PC-9 (cell line): ENCODE measurements at regions not wholly inside any gene's neighbourhood (a gene's known extent, or its start where the extent isn't known, plus 50 kb on each side); places are given as distances from the start of the nearest gene placed in this dataset.

Experiments
- BruUV-seq: library from RNA; stranded (reverse); fragments of 400-500 nt; replicated peaks from 2 replicates; lab custom pipeline; 2021; lab: Mats Ljungman, UMichigan
- CTCF ChIA-PET: fragments of 300-600 bp; sonication (Branson Sonifier 250); formaldehyde crosslinking; loops from one replicate; lab custom pipeline; 2022; ENCODE audit warnings: antibody characterized with exemption; lab: Charles Lee
- POLR2A ChIA-PET: fragments of 300-600 bp; sonication (Branson Sonifier 250); formaldehyde crosslinking; loops from one replicate; lab custom pipeline; 2022; ENCODE audit warnings: antibody characterized with exemption; ENCODE audit not compliant: unreplicated experiment; lab: Charles Lee
- DNase-seq, 2 experiments: peaks; one replicate each; pipeline versions ENCODE4 v3.0.0 to v3.0.0-alpha.2; 2015 to 2022; ENCODE audit warnings: mixed read lengths in 1 of 2
- H2AFZ ChIP-seq: fragments of 200-600 bp; sonication (generic); 2 replicates; pipeline ENCODE4 v1.8.1; 2017; ENCODE audit warnings: antibody characterized with exemption
- H3F3A ChIP-seq: fragments of 200-600 bp; sonication (generic); 2 replicates; pipeline ENCODE4 v1.8.1; 2017; ENCODE audit warnings: antibody characterized with exemption, mild to moderate bottlenecking, low read depth; ENCODE audit not compliant: insufficient read depth
- H3K27ac ChIP-seq: fragments of 200-600 bp; sonication (generic); 2 replicates; pipeline ENCODE4 v1.6.1; 2016; ENCODE audit warnings: mixed run types
- H3K27me3 ChIP-seq: fragments of 200-600 bp; sonication (generic); 2 replicates; pipeline ENCODE4 v1.6.1; 2016; ENCODE audit warnings: low read depth, mixed run types; ENCODE audit not compliant: insufficient read depth
- H3K36me3 ChIP-seq: fragments of 200-600 bp; sonication (generic); 2 replicates; pipeline ENCODE4 v1.6.1; 2016; ENCODE audit warnings: low read depth, mixed run types
- H3K4me1 ChIP-seq: fragments of 200-600 bp; sonication (generic); replicated peaks from 2 replicates; pipeline ENCODE4 v1.6.1; 2016; ENCODE audit warnings: mixed run types; ENCODE audit not compliant: insufficient read depth
- H3K4me2 ChIP-seq: fragments of 200-600 bp; sonication (generic); 2 replicates; pipeline ENCODE4 v1.6.1; 2017; ENCODE audit warnings: mixed run types
- H3K4me3 ChIP-seq: fragments of 200-600 bp; sonication (generic); 2 replicates; pipeline ENCODE4 v1.6.1; 2016; ENCODE audit warnings: mixed run types
- H3K79me2 ChIP-seq: fragments of 200-600 bp; sonication (generic); 2 replicates; pipeline ENCODE4 v1.6.1; 2017; ENCODE audit warnings: low read depth, mixed run types
- H3K9me2 ChIP-seq: fragments of 200-600 bp; sonication (generic); 2 replicates; pipeline ENCODE4 v1.8.1; 2017; ENCODE audit warnings: mild to moderate bottlenecking; ENCODE audit not compliant: insufficient read depth
- H3K9me3 ChIP-seq: fragments of 200-600 bp; sonication (generic); 2 replicates; pipeline ENCODE4 v1.8.1; 2016; ENCODE audit warnings: low read depth; ENCODE audit not compliant: insufficient read depth
- H4K20me1 ChIP-seq: fragments of 200-600 bp; sonication (generic); 2 replicates; pipeline ENCODE4 v1.8.1; 2017; ENCODE audit not compliant: insufficient read depth
- EZH2 ChIP-seq: fragments of 200-600 bp; sonication (generic); IDR thresholded peaks from 2 replicates; pipeline ENCODE4 v1.8.0; 2017; ENCODE audit warnings: antibody characterized with exemption, low read depth
- intact Hi-C: fragments of 100-400 bp; cut with micrococcal nuclease; formaldehyde crosslinking; loops from one replicate; pipeline ENCODE4 v1.10.0; 2022; ENCODE audit not compliant: unreplicated experiment
- TF ChIP-seq, protein P1 (sequence below): fragments of 200-600 bp; sonication (generic); conservative IDR thresholded peaks from 2 replicates; pipeline ENCODE4 v1.6.1; 2017; ENCODE audit warnings: mixed run types, antibody characterized with exemption, mild to moderate bottlenecking, moderate library complexity

DNA sequence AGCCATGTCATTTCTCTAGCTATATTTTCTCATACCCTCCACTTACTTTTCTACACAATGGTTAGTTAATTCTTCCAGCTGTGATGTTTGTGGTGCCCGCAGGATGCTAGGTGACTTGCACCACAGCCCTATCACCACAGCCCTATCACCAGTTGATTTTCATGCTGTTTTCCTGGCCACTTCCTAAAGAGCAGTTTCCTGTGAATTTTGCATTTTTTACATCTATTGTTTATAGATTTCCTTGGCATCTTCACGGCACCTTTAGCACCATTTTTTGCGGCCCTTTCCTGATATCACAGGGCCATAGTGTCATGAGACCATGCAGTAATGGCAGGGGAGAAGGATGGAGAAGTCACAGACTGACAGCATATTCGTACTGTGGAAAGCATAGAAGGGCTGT is 132.9 kb upstream of the PRICKLE2 start:
- Histone ChIP-seq H4K20me1 (no peaks in the 10 kb centered on the region), H2AFZ (no peak overlapping the region), H3K4me1 (peaks cover 18% of the 10 kb centered on the region), H3K4me3 (no peak overlapping the region), H3K79me2 (no peaks in the 10 kb centered on the region), H3K36me3 (no peaks in the 10 kb centered on the region), H3K9me3 (no peaks in the 10 kb centered on the region), H3F3A (no peaks in the 10 kb centered on the region), H3K27me3 (no peaks in the 10 kb centered on the region), H3K9me2 (no peaks in the 10 kb centered on the region), H3K4me2 (no peak overlapping the region), H3K27ac (no peak overlapping the region)
- CTCF ChIA-PET = no interaction called here
- intact Hi-C loops = no loop called here
- POLR2A ChIA-PET = no interaction called here
- DNase-seq = no peak
- no TSS peak for BruUV-seq
- TF ChIP-seq, protein P1, sequence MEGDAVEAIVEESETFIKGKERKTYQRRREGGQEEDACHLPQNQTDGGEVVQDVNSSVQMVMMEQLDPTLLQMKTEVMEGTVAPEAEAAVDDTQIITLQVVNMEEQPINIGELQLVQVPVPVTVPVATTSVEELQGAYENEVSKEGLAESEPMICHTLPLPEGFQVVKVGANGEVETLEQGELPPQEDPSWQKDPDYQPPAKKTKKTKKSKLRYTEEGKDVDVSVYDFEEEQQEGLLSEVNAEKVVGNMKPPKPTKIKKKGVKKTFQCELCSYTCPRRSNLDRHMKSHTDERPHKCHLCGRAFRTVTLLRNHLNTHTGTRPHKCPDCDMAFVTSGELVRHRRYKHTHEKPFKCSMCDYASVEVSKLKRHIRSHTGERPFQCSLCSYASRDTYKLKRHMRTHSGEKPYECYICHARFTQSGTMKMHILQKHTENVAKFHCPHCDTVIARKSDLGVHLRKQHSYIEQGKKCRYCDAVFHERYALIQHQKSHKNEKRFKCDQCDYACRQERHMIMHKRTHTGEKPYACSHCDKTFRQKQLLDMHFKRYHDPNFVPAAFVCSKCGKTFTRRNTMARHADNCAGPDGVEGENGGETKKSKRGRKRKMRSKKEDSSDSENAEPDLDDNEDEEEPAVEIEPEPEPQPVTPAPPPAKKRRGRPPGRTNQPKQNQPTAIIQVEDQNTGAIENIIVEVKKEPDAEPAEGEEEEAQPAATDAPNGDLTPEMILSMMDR = no peak
- no peak for TF ChIP-seq EZH2

DNA sequence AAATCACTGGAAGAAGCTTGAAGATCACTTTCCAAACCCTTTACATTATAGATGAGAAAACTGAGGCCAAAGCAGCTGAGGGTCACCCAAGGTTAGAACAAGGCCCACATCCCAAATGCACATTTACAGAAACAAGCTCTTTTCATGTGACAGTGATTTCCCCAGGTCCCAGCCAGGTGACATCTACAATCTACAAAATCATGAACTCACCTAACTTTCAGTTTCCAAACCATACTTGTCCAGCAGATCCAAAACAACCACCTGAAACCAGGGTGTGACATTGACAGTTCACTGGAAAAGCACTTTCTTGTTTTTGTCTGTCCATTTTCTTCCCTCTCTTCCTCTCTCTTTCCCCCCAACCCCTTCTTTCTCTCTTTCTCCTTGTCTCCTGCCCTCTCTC is 132.2 kb upstream of the PRICKLE2 start:
- H3K4me2 ChIP-seq = no peak overlapping the region
- no peaks in the 10 kb centered on the region for H4K20me1 ChIP-seq
- TF ChIP-seq, protein P1 = no peak
- no peak for TF ChIP-seq EZH2
- H3K36me3 ChIP-seq = no peaks in the 10 kb centered on the region
- no peak overlapping the region for H2AFZ ChIP-seq
- H3K4me3 ChIP-seq = no peak overlapping the region
- no peaks in the 10 kb centered on the region for H3K9me3 ChIP-seq
- intact Hi-C loops = no loop called here
- CTCF ChIA-PET = no interaction called here
- H3K27ac ChIP-seq = no peak overlapping the region
- POLR2A ChIA-PET = no interaction called here
- no peak for DNase-seq
- no peaks in the 10 kb centered on the region for H3K79me2 ChIP-seq
- no peaks in the 10 kb centered on the region for H3K9me2 ChIP-seq
- BruUV-seq = no TSS peak
- H3F3A ChIP-seq = no peaks in the 10 kb centered on the region
- no peaks in the 10 kb centered on the region for H3K27me3 ChIP-seq
- peaks cover 18% of the 10 kb centered on the region for H3K4me1 ChIP-seq

GRCh38 chr3:64355401-64355807 is 130.1 kb upstream of the PRICKLE2 start:
- H3K4me3 ChIP-seq = no peak overlapping the region
- no peaks in the 10 kb centered on the region for H3K9me3 ChIP-seq
- BruUV-seq = no TSS peak
- POLR2A ChIA-PET = interaction anchor here (0.5 to 0.6 kb wide), 2 partner anchors 88 to 263 kb away, joined by 3 to 4 read pairs; no protein-coding TSS in a partner anchor
- H3K4me2 ChIP-seq = peak overlapping the region; percentile 50
- no peaks in the 10 kb centered on the region for H3F3A ChIP-seq
- CTCF ChIA-PET = interaction anchor here (0.6 kb wide), 1 partner anchor 110 kb away, joined by 3 read pairs; no protein-coding TSS in a partner anchor
- no peaks in the 10 kb centered on the region for H3K27me3 ChIP-seq
- peak overlapping the region; percentile 66; the same call in 1 of the 2 replicates for H2AFZ ChIP-seq
- peaks cover 29% of the 10 kb centered on the region for H3K4me1 ChIP-seq
- DNase-seq = peak; percentile 61 to 69
- H3K36me3 ChIP-seq = no peaks in the 10 kb centered on the region
- intact Hi-C loops = no loop called here
- TF ChIP-seq, protein P1 = no peak
- no peak for TF ChIP-seq EZH2
- H3K27ac ChIP-seq = peak overlapping the region; percentile 46; the same call in 1 of the 2 replicates
- H3K79me2 ChIP-seq = no peaks in the 10 kb centered on the region
- no peaks in the 10 kb centered on the region for H3K9me2 ChIP-seq
- no peaks in the 10 kb centered on the region for H4K20me1 ChIP-seq
